ENCODE measurements at regions not wholly inside any gene's neighbourhood (a gene's known extent, or its start where the extent isn't known, plus 50 kb on each side); places are given as distances from the start of the nearest gene placed in this dataset.

- no peak for DNase-seq (ENCODE audit: low read depth in 4 of 4, low spot score in 3 of 4)
Measured at GRCh38 chr15:25228261-25228660, 210.6 kb downstream of the UBE3A start.

GRCh38 chr15:25230442-25230841 lies 208.4 kb downstream of the UBE3A start:
- DNase-seq (ENCODE audit: low read depth in 4 of 4, low spot score in 3 of 4): no peak

- DNase-seq (ENCODE audit: low read depth in 4 of 4, low spot score in 3 of 4): no peak
Measured at GRCh38 chr15:25233766-25234350, 205.0 kb downstream of the UBE3A start.

DNA sequence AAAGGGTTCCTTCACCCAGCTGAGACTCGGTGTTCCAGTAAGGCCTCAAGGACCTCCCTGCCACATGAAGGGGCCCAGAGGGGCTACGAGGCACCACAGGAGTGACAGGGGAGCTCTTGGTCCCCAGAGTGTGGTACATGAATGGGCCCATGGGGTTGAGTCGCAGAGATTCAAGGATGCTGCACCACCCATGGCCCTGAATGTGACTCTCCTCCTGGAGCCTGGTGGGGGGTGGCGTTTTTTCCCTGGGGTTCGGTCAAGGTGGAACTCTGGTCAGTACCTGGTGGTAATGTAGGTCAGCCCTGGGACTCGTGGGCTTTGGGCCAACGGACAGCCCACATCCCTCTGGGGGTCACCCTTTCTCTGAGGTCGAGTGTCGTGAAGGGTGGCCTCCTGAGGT lies 204.0 kb downstream of the UBE3A start:
- no peak for DNase-seq (ENCODE audit: low read depth in 4 of 4, low spot score in 3 of 4)

DNA sequence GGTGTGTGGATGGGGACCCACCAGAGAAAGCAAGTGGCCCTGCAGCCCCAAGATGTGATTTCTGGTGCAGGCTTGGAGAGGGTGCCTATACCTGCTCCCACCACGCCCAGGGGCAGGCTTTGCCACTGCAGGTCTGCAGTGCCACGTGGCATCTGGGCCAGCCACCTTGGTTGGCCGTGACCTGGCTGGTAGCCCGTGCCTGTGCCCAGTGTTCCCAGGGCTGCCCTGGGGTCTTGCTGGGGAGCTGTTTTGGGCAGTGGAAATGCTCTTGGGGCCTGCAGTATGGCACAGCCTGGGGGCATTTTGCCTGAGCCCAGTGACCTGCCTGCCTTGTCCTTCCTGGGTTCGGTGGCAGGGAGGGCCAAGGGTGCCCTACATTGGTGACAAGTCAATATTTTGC lies 203.4 kb downstream of the UBE3A start:
- no peak for DNase-seq (ENCODE audit: low read depth in 4 of 4, low spot score in 3 of 4)

DNA sequence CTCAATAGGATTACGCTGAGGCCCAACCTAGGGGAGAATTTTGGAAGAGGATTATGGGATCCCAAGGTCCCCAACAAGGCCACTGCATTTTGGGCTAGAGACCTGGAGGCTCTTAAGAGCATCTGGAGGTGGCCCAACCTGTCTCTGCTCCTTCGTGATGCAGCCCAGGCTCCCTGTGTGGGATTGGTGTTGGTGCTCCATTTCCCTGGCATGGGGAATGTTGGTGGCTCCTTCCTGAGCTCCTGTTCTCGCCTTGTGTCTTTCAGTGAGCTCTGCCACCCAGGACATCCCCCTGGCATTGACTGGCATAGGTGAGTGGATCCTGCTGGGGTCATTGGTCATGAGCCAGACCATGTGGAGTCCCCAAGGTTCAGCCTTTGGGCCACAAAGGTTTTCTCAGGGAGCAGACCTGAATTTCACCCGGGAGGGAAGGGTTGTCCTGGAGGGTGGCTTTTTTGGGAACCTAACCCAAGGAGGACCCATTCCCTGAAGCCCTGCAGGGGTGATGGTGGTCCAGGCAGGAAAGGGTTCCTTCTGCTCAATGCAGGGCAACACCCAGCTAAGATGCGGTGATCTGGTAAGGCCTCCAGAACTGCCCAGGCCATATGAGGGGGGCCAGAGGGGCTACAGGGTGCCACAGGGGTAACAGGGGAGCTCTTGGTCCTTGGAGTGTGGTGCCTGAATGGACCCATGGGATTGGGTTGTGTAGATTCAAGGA lies 202.5 kb downstream of the UBE3A start:
- DNase-seq (ENCODE audit: low read depth in 4 of 4, low spot score in 3 of 4): no peak

DNA sequence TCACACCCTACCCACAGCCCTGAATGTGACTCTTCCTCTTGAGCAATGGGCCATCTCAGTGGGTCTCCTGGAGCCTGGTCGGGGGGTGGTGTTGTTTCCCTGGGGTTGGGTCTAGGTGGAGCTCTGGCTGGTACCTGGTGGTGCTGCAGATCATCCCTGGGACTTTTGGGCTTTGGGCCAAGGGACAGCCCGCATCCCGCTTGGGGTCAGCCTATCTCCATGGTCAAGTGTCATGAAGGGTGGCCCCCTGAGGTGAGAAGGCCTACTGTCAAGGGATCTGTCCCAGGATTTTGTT lies 202.0 kb downstream of the UBE3A start:
- DNase-seq (ENCODE audit: low read depth in 4 of 4, low spot score in 3 of 4): no peak

- DNase-seq (ENCODE audit: low read depth in 4 of 4, low spot score in 3 of 4): no peak
Measured at GRCh38 chr15:25237291-25237978, 201.4 kb downstream of the UBE3A start.

GRCh38 chr15:25238126-25238525 lies 200.7 kb downstream of the UBE3A start:
- no peak for DNase-seq (ENCODE audit: low read depth in 4 of 4, low spot score in 3 of 4)

GRCh38 chr15:25238716-25239470 lies 199.9 kb downstream of the UBE3A start:
- no peak for DNase-seq (ENCODE audit: low read depth in 4 of 4, low spot score in 3 of 4)

DNA sequence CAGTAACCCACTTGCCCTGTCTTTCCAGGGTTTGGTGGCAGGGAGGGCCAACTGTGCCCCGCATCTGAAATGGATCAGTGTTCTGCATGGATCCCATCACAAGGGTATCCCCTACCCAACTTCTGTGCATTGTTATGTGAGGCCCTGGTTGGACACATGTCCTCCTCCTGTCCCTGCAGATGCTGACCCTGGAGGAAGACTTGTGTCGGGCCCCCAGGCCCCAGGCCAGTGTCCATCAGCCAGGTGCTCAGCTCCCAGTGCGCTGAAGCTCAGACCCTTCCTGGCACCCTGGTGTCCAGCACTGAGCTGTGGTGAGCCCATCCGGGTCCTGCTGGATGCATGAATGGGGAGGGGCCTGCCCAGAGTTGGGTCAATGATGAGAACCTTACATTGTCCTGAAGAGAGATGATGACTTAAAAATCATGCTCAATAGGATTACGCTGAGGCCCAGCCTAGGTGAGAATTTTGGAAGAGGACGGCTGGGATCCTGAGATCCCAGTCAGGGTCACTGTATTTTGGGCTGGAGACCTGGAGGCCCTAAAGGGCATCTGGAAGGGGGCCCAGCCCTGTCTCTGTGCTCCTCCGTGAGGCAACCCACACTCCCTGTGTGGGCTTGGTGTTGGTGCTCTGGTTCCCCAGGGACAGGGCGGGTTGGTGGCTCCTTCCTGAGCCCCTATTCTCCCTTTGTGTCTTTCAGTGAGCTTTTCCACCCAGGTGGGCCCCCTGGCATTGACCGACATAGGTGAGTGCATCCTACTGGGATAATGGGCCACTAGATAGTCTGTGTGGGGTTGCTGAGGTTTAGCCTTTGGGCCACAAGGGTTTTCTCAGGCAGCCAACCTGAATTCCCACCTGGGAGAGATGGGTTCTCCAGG lies 199.1 kb downstream of the UBE3A start:
- no peak for DNase-seq (ENCODE audit: low read depth in 4 of 4, low spot score in 3 of 4)

GRCh38 chr15:25240461-25241021 lies 198.3 kb downstream of the UBE3A start:
- DNase-seq (ENCODE audit: low read depth in 4 of 4, low spot score in 3 of 4): no peak

DNA sequence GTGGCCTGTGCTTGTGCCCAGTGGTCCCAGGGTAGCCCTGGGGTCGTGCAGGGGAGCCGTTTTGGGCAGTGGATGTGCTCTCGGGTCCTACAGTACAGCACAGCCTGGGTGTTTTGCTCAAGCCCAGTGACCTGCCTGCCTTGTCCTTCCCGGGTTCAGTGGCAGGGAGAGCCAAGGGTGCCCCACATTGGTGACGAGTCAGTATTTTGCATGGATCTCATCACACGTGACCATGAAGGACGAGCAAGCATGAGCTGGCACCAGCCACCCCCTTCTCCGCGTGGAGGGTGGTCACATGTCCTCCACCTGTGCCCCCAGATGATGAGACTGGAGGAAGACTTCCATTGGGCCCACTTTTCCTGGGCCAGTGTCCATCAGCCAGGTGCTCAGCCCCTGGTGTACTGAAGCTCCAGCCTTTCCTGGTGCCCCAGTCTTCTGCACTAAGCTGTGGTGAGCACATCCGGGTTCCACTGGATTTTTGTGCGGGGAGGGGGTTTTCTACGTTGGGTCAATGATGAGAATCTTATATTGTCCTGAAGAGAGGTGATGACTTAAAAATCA lies 197.5 kb downstream of the UBE3A start:
- no peak for DNase-seq (ENCODE audit: low read depth in 4 of 4, low spot score in 3 of 4)

DNA sequence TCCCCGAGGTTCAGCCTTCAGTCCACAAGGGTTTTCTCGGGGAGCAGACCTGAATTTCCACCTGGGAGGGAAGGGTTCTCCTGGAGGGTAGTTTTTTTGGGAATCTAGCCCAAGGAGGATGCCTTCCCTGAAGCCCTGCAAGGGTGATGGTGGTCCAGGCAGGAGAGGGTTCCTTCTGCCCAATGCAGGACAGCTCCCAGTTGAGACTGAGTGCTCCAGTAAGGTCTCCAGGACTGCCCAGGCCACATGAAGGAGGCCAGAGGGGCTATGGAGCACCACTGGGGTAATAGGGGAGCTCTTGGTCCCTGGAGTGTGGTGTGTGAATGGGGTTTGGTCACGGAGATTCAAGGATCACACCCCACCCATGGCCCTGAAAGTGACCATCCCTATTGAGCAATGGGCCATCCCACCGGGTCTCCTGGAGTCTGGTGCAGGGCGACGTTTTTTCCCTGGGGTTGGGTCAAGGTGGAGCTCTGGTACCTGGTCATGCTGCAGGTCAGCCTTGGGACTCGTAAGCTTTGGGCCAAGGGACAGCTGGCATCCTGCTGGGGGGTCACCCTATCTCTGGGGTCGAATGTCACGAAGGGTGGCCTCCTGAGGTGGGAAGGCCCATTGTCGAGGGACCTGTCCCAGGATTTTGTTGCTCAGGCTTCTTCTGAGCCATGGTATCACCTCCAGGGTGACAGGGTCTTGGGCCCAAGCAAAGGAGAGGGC lies 196.5 kb downstream of the UBE3A start:
- DNase-seq (ENCODE audit: low read depth in 4 of 4, low spot score in 3 of 4): no peak

- no peak for DNase-seq (ENCODE audit: low read depth in 4 of 4, low spot score in 3 of 4)
Measured at GRCh38 chr15:25242957-25243799, 195.6 kb downstream of the UBE3A start.

DNA sequence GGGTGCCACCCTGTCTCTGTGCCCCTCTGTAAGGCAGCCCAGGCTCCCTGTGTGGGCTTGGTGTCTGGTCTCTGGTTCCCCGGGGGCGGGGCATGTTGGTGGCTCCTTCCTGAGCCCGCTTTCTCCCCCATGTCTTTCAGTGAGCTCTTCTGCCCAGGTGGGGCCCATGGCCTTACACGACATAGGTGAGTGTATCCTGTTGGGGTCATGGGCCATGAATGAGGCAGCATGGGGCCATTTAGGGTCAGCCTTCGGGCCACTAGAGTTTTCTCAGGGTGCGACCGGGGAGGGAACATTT lies 195.1 kb downstream of the UBE3A start:
- no peak for DNase-seq (ENCODE audit: low read depth in 4 of 4, low spot score in 3 of 4)

DNA sequence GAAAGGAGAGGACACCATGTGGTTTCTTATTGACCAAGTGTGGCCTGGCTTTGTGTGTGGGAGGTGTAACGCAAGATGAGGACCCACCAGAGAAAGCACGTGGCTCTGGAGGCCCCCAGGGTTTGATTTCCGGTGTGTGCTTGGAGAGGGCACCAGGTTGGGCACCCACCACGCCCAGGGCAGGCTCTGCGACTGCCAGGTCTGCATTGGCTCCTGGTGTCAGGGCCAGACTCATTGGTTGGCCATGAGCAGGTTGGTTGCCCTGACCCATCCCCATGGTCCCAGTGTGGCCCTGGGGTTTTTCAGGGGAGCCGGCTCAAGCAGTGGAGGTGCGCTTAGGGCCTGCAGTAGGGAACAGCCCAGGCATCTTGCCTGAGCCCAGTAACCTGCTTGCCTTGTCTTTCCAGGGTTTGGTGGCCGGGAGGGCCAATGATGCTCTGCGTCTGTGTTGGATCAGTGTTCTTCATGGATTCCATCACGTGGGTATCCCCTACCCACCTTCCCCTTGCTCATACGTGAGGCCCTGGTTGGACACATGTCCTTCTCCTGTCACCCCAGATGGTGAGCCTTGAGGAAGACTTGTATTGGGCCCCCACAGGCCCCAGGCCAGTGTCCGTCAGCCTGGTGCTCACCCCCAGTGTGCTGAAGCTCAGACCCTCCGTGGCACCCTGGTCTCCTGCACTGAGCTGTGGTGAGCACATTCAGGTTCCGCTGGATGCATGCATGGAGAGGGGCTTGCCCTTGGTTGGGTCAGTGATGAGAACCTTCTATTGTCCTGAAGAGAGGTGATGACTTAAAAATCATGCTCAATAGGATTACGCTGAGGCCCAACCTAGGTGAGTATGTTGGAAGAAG lies 193.9 kb downstream of the UBE3A start:
- DNase-seq (ENCODE audit: low read depth in 4 of 4, low spot score in 3 of 4): no peak

Measured in left renal pelvis (tissue), 4 donors.